HG02642 (cell line): ENCODE measurements at regions not wholly inside any gene's neighbourhood (a gene's known extent, or its start where the extent isn't known, plus 50 kb on each side); places are given as distances from the start of the nearest gene placed in this dataset.

Source experiments
- ATAC-seq: cut with Tn5 transposase; IDR thresholded peaks from one replicate; pipeline ENCODE4 v1.9.1; 2021; ENCODE audit warnings: mild to moderate bottlenecking; ENCODE audit not compliant: unreplicated experiment, poor library complexity

DNA sequence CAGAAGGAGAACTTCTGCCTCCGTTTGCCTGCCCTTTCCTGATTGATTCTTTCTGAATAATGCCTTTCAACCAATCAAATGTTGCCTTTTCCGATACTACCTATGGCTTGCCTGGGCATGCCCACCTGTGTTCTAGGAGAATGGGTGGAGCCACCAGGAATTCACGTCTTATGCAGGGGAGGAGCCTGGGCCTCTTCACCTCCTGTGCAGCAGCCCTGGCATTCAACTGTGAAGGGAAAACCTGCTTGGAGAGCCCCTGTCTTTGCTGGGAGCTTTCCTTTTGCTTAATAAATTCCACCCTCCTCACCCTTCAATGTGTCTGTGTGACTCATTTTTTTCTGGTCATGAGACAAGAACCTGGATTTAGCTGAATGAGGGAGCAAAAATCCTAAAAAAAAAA, 730.7 kb downstream of the UQCRFS1 start:
- ATAC-seq = no peak

DNA sequence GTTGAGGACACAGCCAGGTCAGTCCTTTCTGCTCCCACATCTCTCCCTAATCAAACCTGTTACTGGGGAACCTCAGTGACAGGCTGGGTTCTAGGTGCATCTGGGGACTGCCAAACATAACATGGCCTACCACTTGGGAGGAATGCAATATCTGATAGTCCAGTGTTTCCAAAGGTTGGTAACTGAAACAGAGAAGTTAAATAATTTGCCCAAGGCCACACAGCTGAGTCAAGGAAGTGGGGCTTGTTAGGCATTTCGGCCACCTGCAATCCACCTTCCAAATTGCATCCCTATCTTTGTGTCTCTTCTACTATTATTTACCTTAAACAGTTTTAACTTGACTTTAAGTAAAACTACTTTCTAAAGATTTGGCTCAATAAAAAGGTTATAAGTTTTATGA, 731.3 kb downstream of the UQCRFS1 start:
- ATAC-seq = no peak

- no peak for ATAC-seq
Observed at GRCh38 chr19:28475525-28475924, 737.4 kb downstream of the UQCRFS1 start.

DNA sequence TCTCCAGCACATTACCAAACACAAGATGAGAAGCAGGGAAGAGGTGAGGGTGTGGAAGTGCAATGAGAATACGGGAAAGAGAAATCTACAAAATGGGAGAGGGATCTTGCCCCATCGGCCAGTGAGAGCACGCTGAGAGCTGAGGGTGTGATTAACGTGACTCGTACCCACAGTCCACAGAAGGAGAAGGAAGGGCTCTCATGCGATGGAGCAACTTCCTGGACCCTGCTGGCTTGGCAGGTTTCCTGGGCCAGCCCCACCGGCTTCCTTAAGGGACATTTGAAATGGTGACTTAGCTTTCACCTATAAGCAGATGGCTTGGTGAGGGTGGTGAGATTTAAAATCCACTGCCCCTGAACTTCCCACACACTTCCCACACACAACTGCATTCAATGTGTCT, 740.1 kb downstream of the UQCRFS1 start:
- no peak for ATAC-seq

- ATAC-seq = no peak
Observed at GRCh38 chr19:28471731-28472510, 741.0 kb downstream of the UQCRFS1 start.

DNA sequence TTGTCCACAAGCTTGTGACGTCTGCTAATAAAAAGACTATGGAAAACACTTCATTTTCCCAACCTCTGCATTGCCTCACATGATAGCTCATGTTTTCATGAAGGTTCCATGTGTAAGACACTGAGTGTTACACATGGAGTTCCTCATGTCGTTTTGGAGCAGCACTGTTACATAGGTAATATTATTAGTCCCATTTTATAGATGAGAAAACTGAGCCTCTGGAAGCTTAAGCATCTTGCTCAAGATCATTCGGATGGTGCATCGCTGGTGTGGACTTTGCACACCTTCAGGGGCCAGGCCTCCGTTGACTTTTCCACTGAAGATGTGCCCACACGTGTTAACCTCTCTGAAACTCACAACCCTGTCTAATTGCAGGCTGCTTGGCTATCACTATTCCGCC, 743.4 kb downstream of the UQCRFS1 start:
- ATAC-seq = no peak

DNA sequence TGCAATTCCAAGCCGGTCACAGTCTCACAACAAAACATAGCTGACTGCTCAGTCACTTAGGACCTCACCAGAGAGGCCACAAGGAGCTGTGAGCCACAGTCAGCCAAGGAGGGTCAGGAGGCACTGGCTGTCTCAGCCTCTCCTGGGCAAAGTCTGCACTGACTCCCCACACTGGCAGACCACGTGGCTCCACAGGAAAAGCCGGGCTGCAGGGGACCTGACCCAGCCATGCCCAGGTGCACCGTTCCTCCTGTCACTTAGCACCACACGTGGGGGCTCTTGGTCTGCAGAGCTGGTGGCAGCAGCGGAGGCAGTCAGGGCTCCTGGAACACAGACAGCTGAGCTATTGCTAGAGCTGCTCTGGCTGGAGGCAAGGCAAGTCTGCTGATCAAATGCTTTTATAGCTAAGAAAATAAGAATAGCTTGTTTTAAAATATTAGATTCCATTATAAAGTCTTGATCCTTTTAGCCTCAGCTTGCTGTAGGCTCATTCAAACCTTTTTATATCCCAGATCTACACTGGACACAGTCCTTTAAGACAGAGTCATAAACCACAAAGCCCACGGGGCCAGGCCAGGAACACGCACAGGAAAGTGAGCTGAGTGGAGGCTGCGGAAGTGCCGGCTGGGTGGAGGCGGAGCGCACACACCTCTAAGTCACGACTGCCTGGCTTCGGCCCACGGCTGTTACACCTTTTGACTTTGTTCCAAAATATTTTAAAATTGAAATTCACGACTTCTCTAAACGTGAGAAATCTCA, 744.1 kb downstream of the UQCRFS1 start:
- ATAC-seq = no peak

- no peak for ATAC-seq
Observed at GRCh38 chr19:28466107-28467045, 746.6 kb downstream of the UQCRFS1 start.

DNA sequence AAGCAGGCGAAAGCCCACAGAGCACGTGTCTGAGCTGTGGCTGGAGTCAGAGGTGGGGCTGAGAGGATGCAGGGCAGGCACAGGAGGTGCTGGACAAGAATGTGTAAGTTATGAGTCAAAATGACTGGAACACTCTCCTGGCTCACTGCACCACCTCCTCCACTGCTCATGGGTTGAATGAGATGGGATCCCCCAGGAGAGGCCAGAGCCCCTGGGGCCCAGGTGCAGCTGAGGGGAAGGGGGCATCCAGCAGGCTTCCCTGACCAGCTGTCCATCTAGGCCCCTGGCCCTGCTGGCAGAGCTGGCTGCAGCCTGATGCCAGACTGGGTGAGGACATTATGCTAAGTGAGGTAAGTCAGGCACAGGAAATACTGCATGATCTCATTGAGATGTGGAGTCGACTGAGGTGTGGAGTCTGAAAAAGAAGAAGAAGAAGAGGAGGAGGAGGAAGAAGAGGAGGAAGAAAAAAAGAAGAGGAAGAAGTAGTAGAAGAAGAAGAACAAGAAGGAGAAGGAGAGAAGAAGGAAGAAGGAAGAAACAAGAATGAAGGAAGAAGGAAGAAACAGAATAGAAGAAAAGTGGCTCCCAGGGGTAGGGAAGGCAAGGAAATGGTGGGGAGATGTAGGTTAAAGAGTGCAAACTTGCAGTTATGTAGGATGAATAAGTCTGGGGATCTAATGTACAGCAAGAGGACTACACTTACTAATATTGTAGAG, 747.4 kb downstream of the UQCRFS1 start:
- no peak for ATAC-seq

- no peak for ATAC-seq
Observed at GRCh38 chr19:28463493-28464053, 749.4 kb downstream of the UQCRFS1 start.

DNA sequence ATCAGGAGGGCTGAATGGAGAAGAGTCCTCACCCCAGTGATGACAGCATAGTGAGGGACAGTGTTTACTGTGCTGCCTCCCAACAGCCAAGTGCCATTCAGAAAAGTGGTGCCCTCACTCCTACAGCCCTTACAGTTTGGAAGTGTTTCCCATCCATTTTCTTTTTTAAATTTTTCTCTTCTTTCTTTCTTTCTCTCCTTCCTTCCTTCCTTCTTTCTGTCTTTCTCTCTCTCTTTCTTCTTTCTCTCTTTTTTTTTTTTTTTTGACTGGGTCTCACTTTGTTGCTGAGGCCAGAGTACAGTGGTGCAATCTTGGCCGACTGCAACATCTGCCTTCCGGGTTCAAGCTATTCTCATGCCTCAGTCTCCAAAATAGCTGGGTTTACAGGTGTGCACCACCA, 755.3 kb downstream of the UQCRFS1 start:
- no peak for ATAC-seq

- ATAC-seq = no peak
Observed at GRCh38 chr19:28456708-28457320, 756.1 kb downstream of the UQCRFS1 start.

- ATAC-seq = no peak
Observed at GRCh38 chr19:28456252-28456651, 756.7 kb downstream of the UQCRFS1 start.

DNA sequence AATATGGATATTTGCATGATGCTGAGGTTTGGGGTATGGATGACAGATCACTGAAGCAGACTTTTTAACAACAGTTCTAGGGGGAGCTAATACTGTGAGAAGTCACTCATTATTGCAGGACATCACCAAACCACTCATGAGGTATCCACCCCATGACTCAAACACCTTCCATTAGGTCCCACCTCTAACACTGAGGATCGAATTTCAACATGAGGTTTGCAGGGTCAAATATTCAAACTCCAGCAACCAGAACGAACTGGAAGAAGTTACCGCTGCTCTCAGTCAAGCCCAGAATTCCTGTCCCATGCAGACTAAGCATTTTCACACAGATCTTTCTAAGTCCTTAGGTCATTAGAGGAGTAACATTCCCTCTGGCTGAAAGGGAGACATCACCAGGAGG, 758.9 kb downstream of the UQCRFS1 start:
- no peak for ATAC-seq

GRCh38 chr19:28453420-28453819, 759.5 kb downstream of the UQCRFS1 start:
- ATAC-seq = no peak

GRCh38 chr19:28449803-28450202, 763.1 kb downstream of the UQCRFS1 start:
- no peak for ATAC-seq

DNA sequence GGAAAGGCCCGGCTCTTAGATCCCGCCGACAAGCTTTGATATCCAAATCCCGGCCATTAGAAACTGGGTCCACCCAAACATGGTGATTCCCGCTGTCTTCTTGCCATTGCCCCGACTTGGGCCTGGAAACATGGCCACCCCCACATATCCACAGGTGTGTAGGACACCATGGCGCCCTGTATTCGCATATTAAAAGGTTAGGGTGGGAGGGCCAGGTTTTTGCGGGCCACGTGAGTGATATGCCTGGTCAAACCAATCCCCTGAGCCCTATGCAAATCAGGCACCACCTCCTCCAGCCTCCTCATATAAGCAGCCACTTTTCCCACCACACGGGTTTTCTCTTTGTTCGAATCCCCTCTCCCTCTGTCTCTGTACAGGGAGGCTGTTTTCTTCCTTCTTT, 766.4 kb downstream of the UQCRFS1 start:
- ATAC-seq = no peak

GRCh38 chr19:28445826-28446225, 767.1 kb downstream of the UQCRFS1 start:
- no peak for ATAC-seq

DNA sequence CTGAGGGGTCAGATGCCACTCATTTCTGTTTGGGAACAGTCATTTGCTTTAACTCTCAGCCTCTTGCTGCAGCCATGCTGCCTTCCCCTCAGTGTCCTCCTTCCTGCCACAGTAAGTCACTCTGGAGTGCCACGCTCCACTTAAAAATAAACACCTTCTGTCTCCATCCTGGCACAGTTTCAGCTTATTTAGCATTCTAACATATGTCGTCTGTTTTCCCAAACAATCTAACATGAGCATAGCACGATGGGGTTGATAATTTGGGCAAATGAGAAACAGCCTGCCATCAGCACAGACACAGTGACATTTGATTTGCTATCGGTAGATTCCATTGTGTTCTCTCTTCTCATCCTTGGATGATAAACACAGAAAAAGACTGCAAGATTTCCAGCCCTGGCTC, 768.6 kb downstream of the UQCRFS1 start:
- ATAC-seq = no peak
